AG04449 (cell line): ENCODE measurements at regions not wholly inside any gene's neighbourhood (a gene's known extent, or its start where the extent isn't known, plus 50 kb on each side); places are given as distances from the start of the nearest gene placed in this dataset.

Source experiments
- CTCF ChIA-PET: fragments of 350-600 bp; formaldehyde crosslinking; extraction: SDS; loops from one replicate; lab custom pipeline; 2021; ENCODE audit warnings: antibody characterized with exemption; lab: Yijun Ruan, JAX
- POLR2A ChIA-PET: fragments of 400-600, 350-600 bp; formaldehyde crosslinking; extraction: SDS; loops from one replicate; lab custom pipeline; 2020; ENCODE audit warnings: antibody characterized with exemption, inconsistent platforms; lab: Yijun Ruan, JAX
- DNase-seq: peaks from one replicate; pipeline ENCODE4 v3.0.0-alpha.2; 2010; ENCODE audit warnings: low read depth, low spot score
- H3K4me3 ChIP-seq: 2 replicates; pipeline ENCODE4 v1.5.1; 2011; ENCODE audit warnings: low read depth, mild to moderate bottlenecking, control low read depth, low read length
- TF ChIP-seq, protein P1 (sequence below): IDR thresholded peaks from one replicate; pipeline ENCODE4 v1.5.1; 2011; ENCODE audit warnings: mild to moderate bottlenecking, moderate library complexity, low read length, control low read depth, inconsistent platforms; ENCODE audit not compliant: insufficient read depth; ENCODE audit errors: missing control alignments

DNA sequence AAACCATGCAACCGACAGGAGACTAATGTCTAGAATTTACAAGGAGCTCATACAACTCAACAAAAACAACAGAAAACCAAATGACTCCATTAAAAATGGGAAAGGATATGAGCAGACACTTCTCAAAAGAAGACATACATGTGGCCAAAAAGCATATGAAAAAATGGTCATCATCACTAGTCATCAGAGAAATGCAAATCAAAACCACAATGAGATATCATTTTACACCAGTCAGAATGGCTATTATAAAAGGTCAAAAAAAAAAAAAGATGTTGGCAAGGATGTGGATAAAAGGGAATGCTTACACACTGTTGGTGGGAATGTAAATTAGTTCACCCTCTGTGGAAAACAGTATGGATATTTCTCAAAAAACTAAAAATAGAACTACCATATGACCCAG, 50.5 kb upstream of the CHRDL1 start:
- TF ChIP-seq, protein P1, sequence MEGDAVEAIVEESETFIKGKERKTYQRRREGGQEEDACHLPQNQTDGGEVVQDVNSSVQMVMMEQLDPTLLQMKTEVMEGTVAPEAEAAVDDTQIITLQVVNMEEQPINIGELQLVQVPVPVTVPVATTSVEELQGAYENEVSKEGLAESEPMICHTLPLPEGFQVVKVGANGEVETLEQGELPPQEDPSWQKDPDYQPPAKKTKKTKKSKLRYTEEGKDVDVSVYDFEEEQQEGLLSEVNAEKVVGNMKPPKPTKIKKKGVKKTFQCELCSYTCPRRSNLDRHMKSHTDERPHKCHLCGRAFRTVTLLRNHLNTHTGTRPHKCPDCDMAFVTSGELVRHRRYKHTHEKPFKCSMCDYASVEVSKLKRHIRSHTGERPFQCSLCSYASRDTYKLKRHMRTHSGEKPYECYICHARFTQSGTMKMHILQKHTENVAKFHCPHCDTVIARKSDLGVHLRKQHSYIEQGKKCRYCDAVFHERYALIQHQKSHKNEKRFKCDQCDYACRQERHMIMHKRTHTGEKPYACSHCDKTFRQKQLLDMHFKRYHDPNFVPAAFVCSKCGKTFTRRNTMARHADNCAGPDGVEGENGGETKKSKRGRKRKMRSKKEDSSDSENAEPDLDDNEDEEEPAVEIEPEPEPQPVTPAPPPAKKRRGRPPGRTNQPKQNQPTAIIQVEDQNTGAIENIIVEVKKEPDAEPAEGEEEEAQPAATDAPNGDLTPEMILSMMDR = no peak
- no peak for DNase-seq
- ChIA-PET POLR2A (no interaction called here), CTCF (interaction anchor here (1.4 to 9.6 kb wide), 2 partner anchors 385 to 397 kb away, joined by 3 to 111 read pairs; no protein-coding TSS in a partner anchor)
- H3K4me3 ChIP-seq = no peak overlapping the region
